Type B pancreatic cell (in vitro differentiated cells): ENCODE measurements at regions not wholly inside any gene's neighbourhood (a gene's known extent, or its start where the extent isn't known, plus 50 kb on each side); places are given as distances from the start of the nearest gene placed in this dataset.

ENCODE experiments used
- DNase-seq: peaks from one replicate; pipeline ENCODE4 v3.0.0; 2021; ENCODE audit warnings: mixed read lengths; ENCODE audit not compliant: unreplicated experiment; ENCODE audit errors: extremely low spot score
- H3K27ac Mint-ChIP-seq: 2 replicates; pipeline ENCODE4 v1.8.0; 2021; ENCODE audit warnings: mild to moderate bottlenecking, mixed read lengths
- H3K27me3 Mint-ChIP-seq: 2 replicates; pipeline ENCODE4 v1.8.0; 2021; ENCODE audit warnings: mixed read lengths
- H3K36me3 Mint-ChIP-seq: 2 replicates; pipeline ENCODE4 v1.8.0; 2021; ENCODE audit warnings: mixed read lengths
- H3K4me1 Mint-ChIP-seq: one replicate; pipeline ENCODE4 v1.8.0; 2021; ENCODE audit warnings: mixed read lengths; ENCODE audit not compliant: unreplicated experiment
- H3K4me3 Mint-ChIP-seq: 2 replicates; pipeline ENCODE4 v1.8.0; 2021; ENCODE audit warnings: mild to moderate bottlenecking, mixed read lengths
- H3K9me3 Mint-ChIP-seq: 2 replicates; pipeline ENCODE4 v1.8.0; 2021; ENCODE audit warnings: mixed read lengths
- CTCF ChIP-seq: fragments of 200-600 bp; sonication (generic); conservative IDR thresholded peaks from 2 replicates; pipeline ENCODE4 v1.5.0; 2021; ENCODE audit warnings: antibody characterized with exemption, mild to moderate bottlenecking

- Mint-ChIP-seq H3K9me3 (peaks cover 19% of the 10 kb centered on the region), H3K4me3 (no peak overlapping the region), H3K36me3 (peaks cover 17% of the 10 kb centered on the region), H3K4me1 (no peaks in the 10 kb centered on the region), H3K27ac (no peak overlapping the region), H3K27me3 (peaks cover 8% of the 10 kb centered on the region)
- DNase-seq: no peak
- TF ChIP-seq CTCF: no peak
Observed at GRCh38 chr5:125162714-125163113, 416.3 kb upstream of the ZNF608 start.

GRCh38 chr5:125169396-125169795 lies 423.0 kb upstream of the ZNF608 start:
- no peak for DNase-seq
- Mint-ChIP-seq H3K36me3 (peaks cover 6% of the 10 kb centered on the region), H3K4me1 (peaks cover 1% of the 10 kb centered on the region), H3K9me3 (peaks cover 4% of the 10 kb centered on the region), H3K27me3 (peaks cover 6% of the 10 kb centered on the region), H3K27ac (no peak overlapping the region), H3K4me3 (no peak overlapping the region)
- TF ChIP-seq CTCF: no peak

- peaks cover 4% of the 10 kb centered on the region for H3K9me3 Mint-ChIP-seq
- no peaks in the 10 kb centered on the region for H3K36me3 Mint-ChIP-seq
- no peak for TF ChIP-seq CTCF
Observed at GRCh38 chr5:125171641-125172040, 425.2 kb upstream of the ZNF608 start.

GRCh38 chr5:125175348-125176004 lies 429.0 kb upstream of the ZNF608 start:
- DNase-seq: no peak
- Mint-ChIP-seq H3K27me3 (peaks cover 3% of the 10 kb centered on the region), H3K9me3 (no peaks in the 10 kb centered on the region), H3K4me3 (no peak overlapping the region), H3K36me3 (no peaks in the 10 kb centered on the region), H3K4me1 (peaks cover 13% of the 10 kb centered on the region), H3K27ac (no peak overlapping the region)
- no peak for TF ChIP-seq CTCF

More at GRCh38 chr5:125171641-125172040, 425.2 kb upstream of the ZNF608 start:
- Mint-ChIP-seq H3K4me1 (peaks cover 13% of the 10 kb centered on the region), H3K27me3 (peaks cover 6% of the 10 kb centered on the region), H3K4me3 (no peak overlapping the region), H3K27ac (no peak overlapping the region)
- no peak for DNase-seq

GRCh38 chr5:125176005-125176390 lies 429.6 kb upstream of the ZNF608 start:
- Mint-ChIP-seq H3K4me3 (no peak overlapping the region), H3K36me3 (no peaks in the 10 kb centered on the region), H3K27ac (no peak overlapping the region), H3K9me3 (no peaks in the 10 kb centered on the region), H3K4me1 (peaks cover 13% of the 10 kb centered on the region), H3K27me3 (peaks cover 2% of the 10 kb centered on the region)
- TF ChIP-seq CTCF: no peak
- no peak for DNase-seq

- Mint-ChIP-seq H3K27ac (no peak overlapping the region), H3K27me3 (no peaks in the 10 kb centered on the region), H3K4me1 (peaks cover 13% of the 10 kb centered on the region), H3K4me3 (no peak overlapping the region), H3K9me3 (no peaks in the 10 kb centered on the region), H3K36me3 (no peaks in the 10 kb centered on the region)
- DNase-seq: no peak
- TF ChIP-seq CTCF: no peak
Observed at GRCh38 chr5:125177340-125177739, 430.9 kb upstream of the ZNF608 start.
